H9 (cell line): ENCODE measurements at regions not wholly inside any gene's neighbourhood (a gene's known extent, or its start where the extent isn't known, plus 50 kb on each side); places are given as distances from the start of the nearest gene placed in this dataset.

Experiments
- DNase-seq: peaks from one replicate; pipeline ENCODE4 v3.0.0-alpha.2; 2017
- H2AFZ ChIP-seq: one replicate; pipeline ENCODE4 v1.6.1; 2013; ENCODE audit warnings: mild to moderate bottlenecking, low read length, control low read depth, moderate library complexity
- H2AK5ac ChIP-seq: 2 replicates; pipeline ENCODE4 v1.6.1; 2013; ENCODE audit warnings: low read length, control low read depth, mixed read lengths; ENCODE audit not compliant: insufficient read length
- H2BK120ac ChIP-seq: one replicate; pipeline ENCODE4 v1.6.1; 2013; ENCODE audit warnings: low read depth, mild to moderate bottlenecking, low read length, control low read depth, inconsistent platforms; ENCODE audit not compliant: poor library complexity, severe bottlenecking
- H2BK12ac ChIP-seq: 2 replicates; pipeline ENCODE4 v1.6.1; 2013; ENCODE audit warnings: low read length, control low read depth, mixed read lengths, low read depth; ENCODE audit not compliant: insufficient read length
- H2BK15ac ChIP-seq: 2 replicates; pipeline ENCODE4 v1.6.1; 2013; ENCODE audit warnings: low read depth, low read length, control low read depth
- H2BK20ac ChIP-seq: one replicate; pipeline ENCODE4 v1.6.1; 2013; ENCODE audit warnings: low read depth, mild to moderate bottlenecking, low read length, control low read depth, inconsistent platforms; ENCODE audit not compliant: poor library complexity, severe bottlenecking
- H2BK5ac ChIP-seq: 2 replicates; pipeline ENCODE4 v1.6.1; 2013; ENCODE audit warnings: low read length, control low read depth, mixed read lengths; ENCODE audit not compliant: insufficient read length
- H3K14ac ChIP-seq: 2 replicates; pipeline ENCODE4 v1.6.1; 2013; ENCODE audit warnings: low read length, control low read depth; ENCODE audit not compliant: insufficient read depth
- H3K18ac ChIP-seq: 2 replicates; pipeline ENCODE4 v1.6.1; 2013; ENCODE audit warnings: low read depth, mild to moderate bottlenecking, mixed read lengths, low read length, control low read depth; ENCODE audit not compliant: insufficient read length
- H3K23ac ChIP-seq: 2 replicates; pipeline ENCODE4 v1.6.1; 2013; ENCODE audit warnings: low read length, control low read depth, mixed read lengths, low read depth; ENCODE audit not compliant: insufficient read length
- H3K23me2 ChIP-seq: 2 replicates; pipeline ENCODE4 v1.6.1; 2013; ENCODE audit warnings: low read depth, mild to moderate bottlenecking, mixed read lengths, low read length, control low read depth; ENCODE audit not compliant: insufficient read length, poor library complexity, severe bottlenecking
- H3K27ac ChIP-seq: 2 replicates; pipeline ENCODE4 v1.5.1; 2013; ENCODE audit warnings: low read length, control low read depth, mixed read lengths, low read depth; ENCODE audit not compliant: insufficient read length
- H3K27me3 ChIP-seq: 2 replicates; pipeline ENCODE4 v1.6.1; 2013; ENCODE audit warnings: low read length, control low read depth, inconsistent platforms; ENCODE audit not compliant: insufficient read depth
- H3K4ac ChIP-seq: 2 replicates; pipeline ENCODE4 v1.6.1; 2013; ENCODE audit warnings: low read depth, mild to moderate bottlenecking, control low read depth, inconsistent platforms, low read length, moderate library complexity
- H3K4me1 ChIP-seq: 2 replicates; pipeline ENCODE4 v1.6.1; 2013; ENCODE audit warnings: low read length, control low read depth, inconsistent platforms; ENCODE audit not compliant: insufficient read depth
- H3K4me2 ChIP-seq: 2 replicates; pipeline ENCODE4 v1.6.1; 2013; ENCODE audit warnings: low read length, control low read depth, mixed read lengths; ENCODE audit not compliant: insufficient read length, insufficient read depth
- H3K56ac ChIP-seq: 2 replicates; pipeline ENCODE4 v1.6.1; 2013; ENCODE audit warnings: low read depth, mild to moderate bottlenecking, mixed read lengths, low read length, control low read depth; ENCODE audit not compliant: insufficient read length
- H3K79me1 ChIP-seq: 2 replicates; pipeline ENCODE4 v1.6.1; 2013; ENCODE audit warnings: low read depth, mild to moderate bottlenecking, moderate library complexity, low read length, control low read depth, inconsistent platforms; ENCODE audit not compliant: insufficient read depth, poor library complexity, severe bottlenecking
- H3K79me2 ChIP-seq: 2 replicates; pipeline ENCODE4 v1.6.1; 2013; ENCODE audit warnings: low read length, control low read depth, inconsistent platforms; ENCODE audit not compliant: insufficient read depth
- H3K9ac ChIP-seq: 2 replicates; pipeline ENCODE4 v1.6.1; 2013; ENCODE audit warnings: low read length, control low read depth, mixed read lengths; ENCODE audit not compliant: insufficient read length; ENCODE audit errors: extremely low read depth
- H3K9me3 ChIP-seq: one replicate; pipeline ENCODE4 v1.6.1; 2013; ENCODE audit warnings: low read depth, low read length, inconsistent platforms; ENCODE audit not compliant: control insufficient read depth
- H3T11ph ChIP-seq: one replicate; pipeline ENCODE4 v1.6.1; 2013; ENCODE audit warnings: mild to moderate bottlenecking, low read length, control low read depth, inconsistent platforms
- H4K20me1 ChIP-seq: one replicate; pipeline ENCODE4 v1.6.1; 2013; ENCODE audit not compliant: control insufficient read depth, insufficient read length, insufficient read depth
- H4K5ac ChIP-seq: 2 replicates; pipeline ENCODE4 v1.6.1; 2013; ENCODE audit warnings: low read depth, mild to moderate bottlenecking, mixed read lengths, low read length, control low read depth; ENCODE audit not compliant: insufficient read length
- H4K8ac ChIP-seq: replicated peaks from 2 replicates; pipeline ENCODE4 v1.6.1; 2013; ENCODE audit warnings: low read length, control low read depth, mixed read lengths, low read depth; ENCODE audit not compliant: insufficient read length
- H4K91ac ChIP-seq: 2 replicates; pipeline ENCODE4 v1.6.1; 2013; ENCODE audit warnings: low read depth, mild to moderate bottlenecking, moderate library complexity, mixed read lengths, low read length, control low read depth; ENCODE audit not compliant: insufficient read length
- H3K27ac Mint-ChIP-seq, 3 experiments: 2 replicates in 2 of 3; 3 replicates in 1 of 3; pipeline ENCODE4 v1.8.0; 2020 to 2021; ENCODE audit warnings: mixed read lengths in 3 of 3, mild to moderate bottlenecking in 1 of 3, moderate library complexity in 1 of 3
- H3K27me3 Mint-ChIP-seq: 2 replicates; pipeline ENCODE4 v1.8.0; 2021; ENCODE audit warnings: low read depth, mild to moderate bottlenecking, moderate library complexity, mixed read lengths
- H3K36me3 Mint-ChIP-seq, 3 experiments: 2 replicates in 2 of 3; 3 replicates in 1 of 3; pipeline ENCODE4 v1.8.0; 2020 to 2021; ENCODE audit warnings: low read depth in 3 of 3, mixed read lengths in 3 of 3; ENCODE audit not compliant: insufficient read depth in 1 of 3
- H3K4me1 Mint-ChIP-seq, 2 experiments: 2 replicates each; pipeline ENCODE4 v1.8.0; 2020; ENCODE audit warnings: mixed read lengths in 2 of 2
- H3K4me3 Mint-ChIP-seq, 2 experiments: 2 replicates in 1 of 2; 3 replicates in 1 of 2; pipeline ENCODE4 v1.8.0; 2020 to 2021; ENCODE audit warnings: mild to moderate bottlenecking in 2 of 2, mixed read lengths in 2 of 2, moderate library complexity in 1 of 2
- H3K9me3 Mint-ChIP-seq, 2 experiments: 2 replicates in 1 of 2; 3 replicates in 1 of 2; pipeline ENCODE4 v1.8.0; 2020; ENCODE audit warnings: mild to moderate bottlenecking in 2 of 2, mixed read lengths in 2 of 2, moderate library complexity in 1 of 2
- CTCF ChIP-seq: fragments of 200-600 bp; sonication (generic); conservative IDR thresholded peaks from 3 replicates; pipeline ENCODE4 v1.8.0; 2021; ENCODE audit warnings: antibody characterized with exemption, mild to moderate bottlenecking
- WGBS: extraction: QIAGEN DNeasy Blood & Tissue Kit; methylation state at CpG from one replicate; pipeline ENCODE4 v1.1.7; 2013; ENCODE audit warnings: missing lambda C conversion rate, low lambda C conversion rate, mixed read lengths; ENCODE audit not compliant: insufficient read length; ENCODE audit errors: extremely low coverage; 5-methylcytosine and 5-hydroxymethylcytosine counted together

DNA sequence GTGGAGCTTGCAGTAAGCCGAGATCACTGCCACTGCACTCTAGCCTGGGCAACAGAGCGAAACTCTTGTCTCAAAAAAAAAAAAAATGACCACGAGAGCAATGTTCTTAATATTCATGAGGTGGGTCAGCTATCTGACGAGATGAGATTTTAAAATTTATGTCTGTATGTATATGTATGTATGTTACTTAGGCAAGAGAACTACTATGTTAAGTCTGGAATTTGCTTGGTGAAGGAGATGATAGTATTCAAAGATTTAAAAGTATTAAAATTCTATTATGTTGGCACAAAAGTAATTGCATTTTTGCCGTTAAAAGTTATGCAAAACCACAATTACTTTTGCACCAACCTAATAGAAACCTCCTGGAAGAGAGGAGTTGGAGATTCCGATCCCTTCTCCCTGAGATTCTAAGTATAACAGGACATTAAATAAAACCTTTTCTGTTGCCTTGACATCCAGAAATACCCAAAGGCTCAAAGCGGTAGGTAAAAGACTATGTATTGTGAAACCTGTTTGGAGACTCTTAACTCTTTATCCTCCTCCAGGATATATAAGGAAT is 114.3 kb upstream of the TNS3 start:
- DNase-seq, result no peak
- Histone ChIP-seq H3K18ac (no peak overlapping the region), H2BK20ac (no peak overlapping the region), H3K4me1 (no peaks in the 10 kb centered on the region), H3K79me2 (no peaks in the 10 kb centered on the region), H3K79me1 (no peaks in the 10 kb centered on the region), H4K5ac (no peak overlapping the region), H2BK12ac (no peak overlapping the region), H3K27me3 (no peaks in the 10 kb centered on the region), H3K9ac (no peak overlapping the region), H4K8ac (no peak overlapping the region), H3T11ph (no peak overlapping the region), H3K9me3 (no peaks in the 10 kb centered on the region), H2AFZ (no peak overlapping the region), H2BK120ac (no peak overlapping the region), H4K91ac (no peak overlapping the region), H3K14ac (no peak overlapping the region), H3K4me2 (no peak overlapping the region), H3K27ac (no peak overlapping the region), H2AK5ac (no peak overlapping the region), H3K23me2 (no peaks in the 10 kb centered on the region), H3K56ac (no peak overlapping the region), H4K20me1 (no peaks in the 10 kb centered on the region), H3K4ac (no peak overlapping the region), H2BK5ac (no peak overlapping the region), H2BK15ac (no peak overlapping the region), H3K23ac (no peak overlapping the region)
- no peak overlapping the region for H3K4me3 Mint-ChIP-seq
- no peaks in the 10 kb centered on the region; a peak in 1 of 4 replicates for H3K4me1 Mint-ChIP-seq
- no peaks in the 10 kb centered on the region for H3K36me3 Mint-ChIP-seq
- H3K27me3 Mint-ChIP-seq, result no peaks in the 10 kb centered on the region; the same call in 1 of the 2 replicates
- no CpG with 5 or more reads among the region's 7 CpGs for WGBS
- H3K9me3 Mint-ChIP-seq, result no peaks in the 10 kb centered on the region
- TF ChIP-seq CTCF, result no peak
- H3K27ac Mint-ChIP-seq, result no peak overlapping the region
